HG02981 (cell line): ENCODE measurements at regions not wholly inside any gene's neighbourhood (a gene's known extent, or its start where the extent isn't known, plus 50 kb on each side); places are given as distances from the start of the nearest gene placed in this dataset.

Experiments
- ATAC-seq: cut with Tn5 transposase; IDR thresholded peaks from one replicate; pipeline ENCODE4 v1.9.1; 2021; ENCODE audit warnings: mild to moderate bottlenecking, moderate library complexity; ENCODE audit not compliant: unreplicated experiment

DNA sequence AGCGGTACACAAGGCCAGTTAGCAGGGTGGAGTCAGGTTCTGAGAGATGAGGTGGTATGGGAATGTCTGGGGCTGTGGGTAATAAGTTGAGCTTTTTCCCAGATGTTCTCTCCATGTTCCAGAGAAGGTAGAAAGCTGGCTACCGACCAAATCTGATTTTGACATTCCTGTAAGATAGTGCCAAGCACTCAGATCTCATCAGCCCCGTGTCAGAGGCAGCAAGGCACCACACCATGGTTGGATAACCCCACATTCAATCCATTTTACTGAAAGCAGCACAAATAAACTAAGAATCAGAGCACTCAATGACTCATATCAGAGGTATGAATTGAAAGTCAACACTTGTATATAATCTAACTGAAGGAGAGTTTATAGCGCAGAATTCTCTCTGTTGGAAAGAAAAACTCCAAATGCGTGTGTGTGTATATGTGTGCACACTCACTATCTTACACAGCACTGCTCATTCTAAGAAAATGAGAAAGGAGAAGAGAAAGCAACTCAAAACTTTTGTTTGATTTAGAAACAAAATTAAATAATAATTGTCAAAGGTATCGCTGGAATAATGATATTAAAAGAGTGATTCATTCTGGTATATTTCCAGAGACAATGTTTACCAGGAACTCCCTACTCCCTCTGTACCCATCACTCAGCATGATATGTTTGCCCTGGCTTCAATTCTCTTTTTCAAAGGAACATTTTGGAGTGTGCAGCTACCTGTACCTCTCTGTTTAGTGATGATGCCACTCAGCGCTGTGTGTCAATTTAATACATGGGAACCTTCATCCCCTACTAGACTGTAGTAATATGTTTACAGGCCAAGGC, 375.1 kb upstream of the ID2 start:
- ATAC-seq: no peak

DNA sequence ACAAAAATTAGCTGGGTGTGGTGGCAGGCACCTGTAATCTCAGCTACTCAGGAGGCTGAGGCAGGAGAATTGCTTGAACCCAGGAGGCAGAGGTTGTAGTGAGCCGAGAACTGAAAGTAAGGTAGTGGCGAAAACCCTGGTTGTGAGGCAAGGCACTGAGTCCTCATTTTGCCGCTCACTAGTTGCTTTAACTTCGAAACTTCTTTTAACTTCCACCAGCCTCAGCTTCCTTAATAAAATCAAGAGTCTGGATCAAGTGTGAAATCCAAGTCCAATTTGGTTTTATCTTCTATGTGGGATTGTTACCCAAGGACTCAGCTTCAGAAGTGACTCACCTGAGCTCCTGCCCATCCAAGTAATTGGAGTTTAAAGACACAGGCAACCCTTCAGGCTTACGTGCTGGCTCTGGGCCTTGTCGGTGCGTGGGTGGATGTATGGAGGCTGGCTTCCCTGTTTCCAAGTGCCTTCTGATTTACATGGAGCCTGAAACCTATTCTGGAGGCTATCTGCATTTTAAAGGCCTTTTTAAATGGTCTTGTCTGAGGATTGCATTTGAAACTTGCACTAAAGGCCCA, 374.2 kb upstream of the ID2 start:
- ATAC-seq: no peak

DNA sequence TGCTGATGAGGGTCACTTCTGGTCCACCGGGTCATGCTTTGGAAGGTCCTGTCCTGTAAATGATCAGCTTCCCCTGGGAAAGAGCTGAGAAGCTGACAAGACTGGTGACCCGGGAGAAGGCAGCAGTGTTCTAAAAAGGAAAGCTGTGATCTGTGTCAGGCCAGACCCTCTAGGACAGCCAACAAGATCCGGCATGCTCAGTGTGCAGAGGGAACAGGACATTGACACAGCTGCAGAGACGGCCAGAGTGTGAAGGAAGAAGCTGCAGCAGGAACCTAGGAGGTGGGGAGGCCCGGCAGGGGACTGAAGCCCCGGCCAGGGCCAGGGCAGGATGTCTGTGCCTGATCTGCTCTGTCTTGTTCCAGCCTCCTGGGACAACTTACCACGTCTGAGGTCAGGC, 372.7 kb upstream of the ID2 start:
- ATAC-seq: no peak

DNA sequence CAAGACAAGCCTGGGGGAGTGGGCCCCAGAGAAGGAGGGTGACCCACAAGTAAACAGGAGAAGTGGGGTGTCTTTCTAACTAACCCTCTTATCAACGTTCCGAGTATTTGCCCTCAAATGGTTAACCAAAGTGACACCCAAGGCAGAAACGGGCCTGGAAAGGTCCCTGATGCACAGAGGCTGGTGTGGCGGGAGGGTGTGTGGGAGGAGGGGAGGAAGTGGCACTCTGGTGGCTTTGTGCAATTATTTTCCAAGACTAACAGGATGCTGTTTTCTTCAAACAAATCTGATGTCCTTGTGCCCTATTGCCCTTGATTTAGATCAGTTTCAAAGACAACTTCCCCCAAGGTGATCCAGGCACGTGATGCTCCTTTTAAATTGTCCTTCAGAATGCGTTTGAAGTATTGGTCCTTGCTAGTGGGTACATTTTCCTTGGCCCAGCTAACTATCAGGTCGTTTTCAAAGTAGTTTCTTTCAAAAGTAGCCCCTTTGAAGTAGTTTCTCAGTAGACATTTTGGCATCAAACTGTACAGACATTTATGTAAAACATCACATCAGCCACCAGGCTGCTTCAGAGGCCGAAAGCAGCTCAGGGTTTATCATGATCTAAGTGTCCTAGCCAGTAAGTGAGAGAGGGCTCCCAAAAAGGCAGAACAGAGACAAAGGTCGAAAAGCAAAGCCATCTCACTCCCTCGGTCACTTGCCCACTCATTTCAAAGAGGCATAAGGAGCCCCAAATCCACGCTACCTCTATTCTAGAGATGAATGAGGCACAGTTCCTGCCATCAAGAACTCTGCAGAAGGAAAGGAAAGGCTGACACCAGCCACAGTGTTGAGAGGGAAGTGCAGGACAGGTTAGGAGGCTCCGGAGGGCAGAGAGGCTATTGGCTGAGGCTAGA, 371.1 kb upstream of the ID2 start:
- no peak for ATAC-seq

DNA sequence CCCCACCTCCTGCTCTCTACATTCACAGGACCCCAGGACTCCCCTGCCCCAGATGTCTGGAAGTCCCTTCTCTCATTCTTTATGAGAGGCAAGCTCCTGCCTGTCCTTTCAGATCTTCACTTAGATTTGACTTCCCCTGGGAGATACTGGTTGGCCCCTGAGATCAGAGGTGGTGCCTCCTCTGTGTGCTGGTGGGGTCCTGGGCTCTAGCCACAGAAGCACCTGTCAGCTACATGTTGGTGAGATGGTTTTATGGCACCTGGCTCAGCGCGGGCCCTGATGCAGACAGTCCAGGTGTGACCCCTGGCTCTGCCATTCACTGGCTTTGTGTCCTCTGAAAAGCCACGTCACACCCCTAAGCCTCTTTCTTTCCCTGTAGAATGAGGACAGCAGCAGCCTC, 369.6 kb upstream of the ID2 start:
- no peak for ATAC-seq

DNA sequence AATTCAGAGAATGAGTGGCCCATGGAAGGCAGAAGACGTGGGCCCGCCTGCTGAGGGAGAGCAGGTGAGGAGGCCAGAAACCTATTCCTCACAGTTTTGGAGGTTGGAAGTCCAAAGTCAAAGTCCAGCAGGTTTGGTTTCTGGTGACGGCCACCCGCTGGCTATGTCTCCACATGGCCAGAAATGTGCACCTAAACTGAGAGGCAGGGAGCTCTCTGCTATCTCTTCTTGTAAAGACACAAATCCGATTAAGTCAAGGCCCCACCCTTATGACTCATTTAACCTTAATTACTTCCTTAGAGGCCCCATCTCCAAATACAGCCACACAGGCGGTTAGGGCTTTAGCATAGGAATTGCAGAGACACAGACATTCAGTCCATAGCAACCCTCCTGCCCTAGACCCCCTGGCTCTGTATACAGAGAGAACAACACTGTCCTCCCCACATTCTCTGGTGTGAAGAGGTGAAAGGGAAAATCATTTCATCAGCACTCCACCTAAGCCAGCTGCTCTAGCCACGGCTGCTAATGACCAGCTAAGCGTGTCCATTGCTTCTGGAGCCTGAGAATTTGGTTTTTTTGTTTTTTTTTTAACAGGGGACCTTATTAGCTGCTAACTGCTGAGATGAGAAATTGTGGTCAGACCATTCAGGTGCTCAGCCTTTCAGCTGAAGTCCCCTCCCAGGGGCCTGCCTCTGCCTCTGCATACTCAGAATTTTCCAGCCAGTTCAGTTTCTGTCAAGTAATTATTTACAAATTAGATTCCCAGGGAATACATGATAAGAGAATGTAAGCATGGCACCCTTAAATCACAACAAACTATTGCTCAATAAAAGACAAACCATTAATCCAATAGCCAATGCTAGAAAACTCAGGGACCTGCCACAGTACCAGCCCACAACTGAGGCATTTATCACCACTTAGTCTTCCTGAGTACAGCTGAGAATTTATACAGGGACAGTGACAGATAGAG, 368.7 kb upstream of the ID2 start:
- peak; percentile 77 for ATAC-seq

DNA sequence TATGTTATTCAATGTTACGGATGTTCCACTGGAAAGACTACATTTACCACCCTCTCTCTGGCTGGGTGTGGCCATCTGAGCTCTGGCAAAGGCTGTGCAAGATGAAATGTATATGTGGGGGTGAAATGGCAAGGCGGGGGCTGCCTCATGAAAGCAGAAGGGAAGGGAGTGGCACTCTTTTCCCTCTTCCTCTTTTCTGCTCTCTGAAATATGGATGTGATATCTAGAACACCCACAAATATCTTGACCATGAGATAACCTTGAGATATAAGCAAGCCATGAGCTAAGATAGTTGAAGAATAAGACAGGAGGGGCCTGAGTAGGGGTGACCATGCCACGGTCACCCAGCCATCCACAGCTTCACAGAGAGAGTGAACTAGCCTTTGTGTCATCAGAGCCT, 367.8 kb upstream of the ID2 start:
- ATAC-seq: no peak

DNA sequence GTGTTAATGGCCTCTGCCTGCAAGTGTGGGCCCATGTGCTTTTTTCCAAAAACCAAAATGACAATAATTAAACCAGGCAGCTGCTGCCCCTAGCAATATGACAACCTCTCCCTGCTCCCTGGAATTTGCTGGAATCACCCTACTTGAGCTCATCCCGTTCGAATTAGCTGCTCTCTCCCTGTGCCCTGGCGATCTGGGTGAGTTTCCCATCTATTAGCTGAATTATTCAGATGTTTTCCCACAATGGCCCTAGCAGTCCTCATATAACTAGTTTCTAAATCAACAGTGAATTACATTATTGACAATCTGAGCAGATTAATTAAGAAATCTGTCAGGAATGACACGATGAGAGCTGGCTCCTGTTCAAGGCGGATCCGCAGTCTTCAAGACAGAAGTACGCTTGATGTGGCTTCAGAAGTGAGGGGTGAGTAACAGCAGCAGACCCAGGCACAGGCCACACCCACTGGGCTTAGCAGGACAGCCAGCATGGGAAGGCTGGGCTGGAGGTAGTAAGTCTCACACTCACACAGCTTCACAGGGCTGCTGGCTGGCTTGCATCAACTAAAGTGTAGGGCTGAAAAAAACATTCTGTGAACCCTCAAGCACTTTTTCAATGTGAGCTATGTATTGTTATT, 366.2 kb upstream of the ID2 start:
- ATAC-seq: no peak

DNA sequence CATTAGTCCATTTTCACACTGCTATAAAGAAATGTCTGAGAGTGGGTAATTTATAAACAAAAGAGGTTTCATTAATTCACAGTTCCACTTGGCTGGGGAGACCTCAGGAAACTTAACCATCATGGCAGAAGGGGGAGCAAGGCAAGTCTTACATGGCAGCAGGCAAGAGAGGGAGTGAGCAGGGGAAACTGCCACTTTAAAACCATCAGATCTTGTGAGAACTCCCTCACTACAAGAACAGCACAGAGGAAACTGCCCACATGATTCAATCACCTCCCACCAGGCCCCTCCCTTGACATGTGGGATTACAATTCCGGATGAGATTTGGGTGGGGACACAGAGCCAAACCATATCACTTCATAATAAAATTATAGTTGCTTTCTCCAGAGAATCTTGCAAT, 365.5 kb upstream of the ID2 start:
- no peak for ATAC-seq

DNA sequence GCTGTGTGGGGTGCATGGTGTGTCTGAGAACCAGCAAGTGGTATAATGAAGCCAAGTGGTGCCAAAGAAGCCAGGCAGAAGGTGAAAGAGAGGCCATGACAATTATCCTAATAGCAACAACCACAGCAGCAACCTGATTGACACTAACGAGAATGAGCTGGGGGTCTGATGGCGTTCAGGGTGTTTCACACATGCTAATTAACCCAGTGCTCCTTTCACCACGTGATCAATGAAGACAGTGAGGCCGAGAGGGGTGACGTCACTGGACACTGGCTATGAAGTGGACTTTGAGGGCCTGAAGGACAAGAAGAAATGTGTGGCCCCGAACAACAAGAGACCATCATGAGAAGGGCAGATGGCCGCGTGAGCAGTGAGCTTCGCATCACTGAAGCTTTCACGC, 364.4 kb upstream of the ID2 start:
- ATAC-seq: no peak

DNA sequence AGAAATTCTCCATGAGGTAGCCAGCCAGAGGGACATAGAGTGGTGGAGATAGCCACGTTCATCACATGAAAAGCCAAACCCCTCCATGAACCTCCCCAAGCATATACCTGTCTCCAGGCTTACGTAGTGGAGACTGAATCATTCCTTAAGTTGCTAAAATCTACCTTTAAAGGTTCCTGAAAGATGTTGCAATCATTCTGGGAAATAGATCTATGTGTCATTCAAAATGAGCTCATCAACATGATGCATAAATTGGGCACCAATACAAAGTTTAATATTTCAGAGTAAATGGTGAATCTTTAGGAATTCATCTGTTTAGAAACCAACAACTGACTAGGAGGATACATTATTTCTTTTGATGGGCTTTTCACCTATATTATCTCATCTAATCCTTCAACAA, 362.6 kb upstream of the ID2 start:
- ATAC-seq: no peak

DNA sequence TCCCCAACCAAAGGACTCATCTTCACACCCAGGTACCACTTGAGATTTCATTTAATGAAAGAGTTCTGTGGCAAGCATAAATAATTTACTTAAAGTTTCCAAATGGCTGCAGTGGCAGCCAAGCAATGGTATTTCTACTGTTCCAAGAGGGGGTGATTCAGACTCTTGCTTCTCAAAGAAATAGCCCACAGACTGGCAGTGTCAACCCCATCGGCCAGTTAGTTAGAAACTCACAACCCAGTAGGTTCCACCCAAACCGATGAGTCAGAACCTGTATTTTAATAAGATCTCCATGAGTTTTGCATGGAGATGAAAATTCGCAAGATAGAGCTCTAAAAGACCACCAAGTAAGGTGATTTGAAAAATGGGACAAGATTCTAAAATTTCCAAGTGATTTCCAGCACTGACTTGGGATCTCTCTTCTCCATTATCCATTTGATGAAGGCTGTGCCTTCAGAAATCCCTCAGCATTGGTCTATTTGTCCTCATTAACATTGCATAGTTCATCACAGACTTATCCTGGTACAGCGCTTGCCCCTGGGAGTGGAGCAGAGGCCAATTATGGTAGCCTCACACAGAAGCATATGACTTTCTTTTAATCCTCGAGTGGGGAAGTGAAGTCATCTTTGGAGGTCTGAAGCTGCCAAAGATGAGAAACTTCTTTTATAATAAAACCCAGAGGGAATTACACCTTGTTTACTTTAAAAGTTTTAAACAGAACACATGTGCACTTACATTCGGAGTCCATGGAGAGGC, 361.4 kb upstream of the ID2 start:
- ATAC-seq: no peak

DNA sequence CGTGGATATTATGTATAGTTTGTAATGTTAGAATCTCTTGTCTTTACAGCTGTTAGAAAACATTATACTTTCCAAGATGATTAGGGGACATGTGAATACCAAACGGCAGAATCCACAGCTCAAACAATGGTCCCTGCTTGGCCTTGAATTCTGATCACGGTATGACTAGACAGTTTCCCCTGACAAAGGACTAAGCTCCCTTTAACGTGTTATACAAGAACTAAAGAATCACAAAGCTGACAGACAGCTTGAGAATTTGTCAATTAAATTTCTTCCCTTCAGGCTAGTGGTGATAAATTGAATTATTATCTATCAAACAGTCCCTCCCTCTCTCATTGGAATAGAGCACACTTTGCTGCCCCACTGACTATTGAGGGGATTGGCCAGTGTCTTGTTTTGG, 359.2 kb upstream of the ID2 start:
- ATAC-seq: no peak

DNA sequence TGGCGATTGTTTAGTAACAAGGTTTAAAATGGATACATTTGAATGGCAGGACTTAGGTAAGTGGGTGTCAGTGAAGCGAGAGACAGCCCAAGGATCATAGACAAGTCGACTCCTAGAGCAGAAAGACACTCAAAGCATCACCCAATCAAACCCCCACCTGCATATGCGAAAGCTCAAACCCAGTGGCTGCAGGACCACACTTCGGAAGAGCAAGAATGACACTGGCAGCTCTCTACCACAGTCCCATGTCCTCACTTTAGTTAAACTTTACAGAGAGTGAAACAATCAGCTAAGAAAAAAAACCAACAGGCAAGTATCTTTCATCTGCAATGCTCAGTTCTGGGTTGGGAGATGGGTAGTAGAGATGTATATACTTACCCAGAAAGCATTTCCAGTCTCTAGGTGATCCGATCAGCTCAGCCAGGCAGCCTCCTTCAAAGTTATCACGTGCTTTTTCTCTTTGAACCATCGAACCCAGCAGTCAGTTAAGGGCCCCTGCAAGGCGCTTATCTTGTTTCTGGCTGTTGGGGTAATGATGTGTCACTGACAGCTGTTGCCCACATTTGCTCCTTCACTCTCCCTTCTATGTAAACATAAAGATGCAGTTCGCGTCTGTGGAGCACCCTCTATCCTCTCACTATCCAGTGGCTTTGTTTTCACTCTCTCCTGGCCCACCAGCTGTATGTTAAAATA, 357.5 kb upstream of the ID2 start:
- ATAC-seq: no peak

DNA sequence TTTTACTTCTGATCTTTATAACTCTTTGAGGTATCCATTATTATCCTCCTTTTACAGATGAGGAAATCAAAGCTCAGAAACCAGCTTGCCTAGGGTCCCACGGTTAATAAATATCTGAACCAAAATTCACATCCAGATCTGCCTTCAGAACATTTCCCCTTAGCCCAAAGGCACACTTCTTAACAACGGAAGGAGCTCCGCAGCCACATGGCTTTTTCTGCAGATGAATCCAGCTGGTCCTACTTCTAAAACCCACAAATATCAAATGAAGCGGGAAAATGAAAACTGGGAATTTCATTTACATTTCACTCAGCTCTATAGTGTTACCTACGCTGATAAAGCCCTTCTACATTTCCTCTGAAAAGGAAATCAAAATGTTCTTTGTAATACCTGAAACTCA, 357.0 kb upstream of the ID2 start:
- no peak for ATAC-seq

DNA sequence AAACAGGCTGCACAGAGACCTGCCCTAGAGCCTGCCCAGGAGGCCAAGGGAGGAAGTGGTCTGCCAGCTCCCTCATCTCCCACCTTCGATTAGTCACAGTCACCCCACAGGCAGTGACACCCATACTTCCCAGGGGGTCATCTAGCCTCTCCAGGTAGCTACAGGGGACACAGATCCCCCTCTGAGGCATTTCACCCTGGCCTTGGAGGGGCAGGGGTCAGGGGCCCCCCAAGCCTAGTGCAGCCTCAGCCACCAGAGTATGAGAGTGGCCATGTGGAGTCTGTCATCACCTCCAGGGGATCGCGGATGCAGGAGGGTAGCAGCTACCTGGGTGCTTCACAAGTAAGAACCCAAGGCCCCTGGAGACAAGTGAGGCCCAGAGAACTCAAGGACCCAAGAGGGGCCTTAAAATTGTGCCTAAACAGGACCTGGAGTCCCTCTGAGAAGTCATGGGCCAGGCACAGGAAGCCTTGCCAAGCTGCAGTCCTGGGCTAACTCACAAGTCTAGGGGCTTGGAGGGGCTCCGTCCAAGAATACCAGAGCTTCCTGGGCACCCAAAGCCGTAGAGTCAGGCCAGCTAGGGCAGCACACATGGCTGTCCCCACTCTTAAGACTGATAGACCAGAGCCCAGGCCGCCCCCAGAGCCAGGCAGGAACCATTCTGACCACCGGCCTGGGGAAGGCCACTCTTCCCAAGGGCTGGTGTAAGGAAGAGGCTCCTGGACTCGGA, 354.3 kb upstream of the ID2 start:
- ATAC-seq: no peak

DNA sequence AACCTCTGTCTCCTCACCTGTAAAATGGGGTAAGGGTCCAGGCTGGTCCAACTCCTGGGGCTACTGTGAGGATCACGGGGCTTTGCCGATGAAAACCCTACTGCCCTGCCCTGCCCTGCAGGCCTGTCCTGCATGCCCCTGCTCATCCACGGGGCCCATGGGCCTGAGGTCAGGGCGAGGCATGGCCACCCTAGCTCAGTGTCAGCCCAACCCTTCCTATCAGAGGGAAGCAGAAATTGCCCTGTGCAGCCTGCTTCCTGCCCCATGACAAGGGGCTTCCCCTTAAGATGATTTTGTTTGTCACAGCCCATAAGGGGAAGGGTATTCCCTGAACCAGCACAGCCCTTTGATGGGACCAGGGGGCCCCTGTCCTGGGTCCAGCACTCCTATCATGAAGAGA, 353.6 kb upstream of the ID2 start:
- ATAC-seq: no peak
